RCC 7860 (cell line): ENCODE measurements at regions not wholly inside any gene's neighbourhood (a gene's known extent, or its start where the extent isn't known, plus 50 kb on each side); places are given as distances from the start of the nearest gene placed in this dataset.

Experiments used
- DNase-seq: peaks from one replicate; pipeline ENCODE4 v3.0.0-alpha.2; 2015; ENCODE audit warnings: low spot score
- FAIRE-seq: peaks from 2 replicates; lab custom pipeline; 2012; peaks lifted over from hg19 to GRCh38; lab: Jason Lieb, UNC

DNA sequence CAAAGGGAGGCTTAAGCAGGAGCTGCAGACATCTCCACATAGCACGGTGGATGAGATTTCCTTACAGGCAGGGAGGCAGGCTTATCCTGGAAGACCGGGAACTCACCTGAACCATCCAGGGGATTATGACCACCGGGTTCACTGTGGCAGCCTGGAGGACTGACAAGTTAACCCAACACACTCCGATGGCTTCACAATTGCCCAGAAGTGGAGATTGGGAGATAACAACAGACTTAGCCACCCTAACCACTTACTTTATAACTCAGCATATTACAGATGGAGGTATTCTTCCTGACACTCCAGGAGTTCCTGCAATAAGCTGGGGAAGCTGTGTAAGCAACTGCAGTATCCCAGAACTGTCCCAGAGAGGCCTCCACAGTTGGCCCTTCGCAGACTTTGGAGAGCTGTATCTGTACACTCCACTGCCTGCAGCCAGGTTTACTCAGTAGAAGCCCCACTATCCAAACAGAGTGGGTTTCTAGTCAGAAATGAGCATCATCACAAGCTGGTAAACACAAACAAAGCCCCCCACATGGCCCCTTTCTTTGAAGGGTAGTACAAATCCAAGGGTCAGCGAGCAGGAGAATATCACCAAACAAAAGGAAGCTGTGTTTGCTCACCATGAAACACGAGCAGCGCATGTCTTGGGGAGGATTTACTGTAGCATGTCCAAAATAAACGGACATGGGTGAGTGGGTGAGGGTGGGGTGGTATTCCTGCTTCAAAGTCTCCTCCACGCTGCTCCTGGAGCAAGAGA, 462.2 kb downstream of the RASEF start:
- FAIRE-seq, result no peak

GRCh38 chr9:82601293-82601771, 461.6 kb downstream of the RASEF start:
- FAIRE-seq (no peak), DNase-seq (no peak)

More for the DNA sequence above, 462.2 kb downstream of the RASEF start:
- DNase-seq, result no peak

DNA sequence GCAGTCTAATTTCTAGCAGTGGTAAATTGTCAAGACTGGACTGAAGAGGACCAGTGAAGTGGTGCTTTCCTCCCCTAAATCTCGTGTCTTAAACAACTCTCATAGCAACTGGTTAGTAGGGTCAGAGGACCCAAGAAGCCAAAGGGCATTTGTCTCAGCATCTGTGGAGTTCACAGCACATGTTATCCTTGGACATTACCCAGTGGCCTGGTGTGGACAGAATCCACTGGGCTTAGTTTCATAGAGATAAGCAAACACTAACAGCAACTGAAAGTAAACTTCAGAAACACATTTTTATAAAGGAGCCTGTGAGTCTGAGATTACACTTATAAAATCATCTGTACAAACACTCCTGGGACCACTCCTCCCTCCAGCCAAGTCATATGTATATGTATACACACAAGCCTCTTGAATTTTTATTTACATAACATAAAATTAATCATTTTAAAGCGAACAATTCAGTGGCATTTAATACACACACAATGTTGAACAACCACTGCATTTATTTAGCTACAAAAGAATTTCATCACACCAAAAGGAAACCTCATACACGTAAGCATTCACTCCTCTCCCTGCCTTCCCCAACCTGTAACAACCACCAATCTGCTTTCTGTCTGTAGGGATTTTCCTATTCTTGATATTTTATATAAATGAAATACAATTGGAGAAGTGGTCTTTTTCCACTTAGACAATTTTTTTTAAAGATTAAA, 457.8 kb downstream of the RASEF start:
- FAIRE-seq, result no peak
- no peak for DNase-seq

- FAIRE-seq (no peak), DNase-seq (no peak)
These were observed 457.3 kb downstream of the RASEF start for GRCh38 chr9:82605657-82606031.

DNA sequence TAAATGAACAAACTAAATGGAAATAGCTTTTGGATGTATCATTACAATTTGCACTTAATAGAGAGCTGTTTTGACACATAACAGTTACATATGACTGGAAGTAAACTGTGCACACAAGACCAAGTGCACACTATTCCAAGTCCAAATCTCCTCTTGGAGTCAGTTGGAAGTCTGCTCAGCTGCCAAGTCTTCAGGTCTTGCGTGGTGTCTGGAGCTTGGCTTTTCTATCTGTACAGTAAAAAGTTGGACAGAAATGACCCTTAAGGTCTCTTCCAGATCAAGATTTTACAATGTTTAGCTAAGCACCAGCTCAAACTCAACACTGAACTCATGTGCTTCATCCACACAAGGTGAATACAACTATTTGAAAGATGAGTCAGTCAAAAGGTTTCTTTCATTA, 456.9 kb downstream of the RASEF start:
- no peak for FAIRE-seq

DNA sequence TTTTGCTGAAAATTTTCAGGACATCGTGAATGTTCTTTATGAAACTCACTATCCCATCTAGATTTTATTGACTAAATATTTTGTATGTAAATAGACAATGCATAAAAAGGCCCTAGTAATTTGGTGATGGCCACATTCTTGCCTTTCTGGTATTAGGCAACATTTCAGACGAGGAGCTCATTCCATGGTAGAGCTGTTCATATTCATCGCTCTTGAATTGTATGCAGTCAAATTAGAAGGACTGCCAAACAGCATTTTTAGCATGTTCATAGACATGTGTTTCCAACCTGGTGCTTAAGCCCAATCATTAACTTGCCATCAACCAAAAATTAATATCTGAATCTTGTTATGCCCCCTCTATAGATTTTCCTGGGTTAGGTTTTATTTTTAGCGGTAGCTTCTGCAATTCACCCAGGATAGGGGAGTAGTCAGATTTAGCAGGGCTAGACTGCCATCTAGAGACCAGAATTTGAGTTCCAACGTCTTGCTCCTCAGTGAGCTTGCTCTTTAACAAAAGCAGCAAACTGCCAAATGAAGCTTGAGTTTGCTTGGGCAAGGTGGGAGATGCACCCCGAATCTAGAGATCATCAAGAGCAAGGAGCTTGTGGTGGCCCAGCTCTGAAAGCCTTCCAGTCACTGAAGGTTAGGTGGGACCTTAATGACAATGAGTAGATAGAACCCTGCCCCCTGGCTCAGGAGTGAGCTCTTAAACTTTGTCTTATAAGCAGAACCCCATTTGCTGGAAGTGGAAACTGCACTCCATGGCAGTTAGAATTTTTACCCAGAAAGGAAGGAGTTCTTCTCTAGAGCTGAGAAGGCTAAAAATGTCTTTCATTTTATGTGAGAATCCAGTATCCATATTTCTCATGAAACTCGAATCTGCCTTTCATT, 456.2 kb downstream of the RASEF start:
- peak; percentile 51 for DNase-seq
- FAIRE-seq, result peak; percentile 5

More for the DNA sequence above, 456.9 kb downstream of the RASEF start:
- DNase-seq, result no peak

DNA sequence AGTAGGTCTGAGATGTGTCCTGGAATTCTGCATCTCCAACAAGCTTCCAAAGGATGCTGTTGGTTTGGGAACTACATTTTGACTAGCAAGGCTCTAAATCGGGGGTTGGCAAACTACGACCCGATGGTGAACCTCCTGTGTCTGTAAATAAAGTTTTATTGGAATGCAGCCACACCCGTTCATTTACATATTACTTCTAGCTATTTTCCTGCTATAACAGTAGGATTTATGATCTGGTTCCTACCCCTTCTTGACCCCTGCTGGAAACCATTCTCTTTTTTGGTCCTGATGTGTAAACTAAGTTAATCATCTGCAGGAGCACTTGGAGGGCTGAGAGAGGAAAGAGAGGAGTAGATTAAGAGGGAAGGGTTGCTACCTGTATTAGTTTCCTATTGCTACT, 454.5 kb downstream of the RASEF start:
- no peak for DNase-seq
- FAIRE-seq, result no peak

GRCh38 chr9:82612942-82613341, 450.0 kb downstream of the RASEF start:
- DNase-seq (no peak), FAIRE-seq (no peak)

- DNase-seq (no peak), FAIRE-seq (no peak)
These were observed 449.4 kb downstream of the RASEF start for GRCh38 chr9:82613498-82613897.

DNA sequence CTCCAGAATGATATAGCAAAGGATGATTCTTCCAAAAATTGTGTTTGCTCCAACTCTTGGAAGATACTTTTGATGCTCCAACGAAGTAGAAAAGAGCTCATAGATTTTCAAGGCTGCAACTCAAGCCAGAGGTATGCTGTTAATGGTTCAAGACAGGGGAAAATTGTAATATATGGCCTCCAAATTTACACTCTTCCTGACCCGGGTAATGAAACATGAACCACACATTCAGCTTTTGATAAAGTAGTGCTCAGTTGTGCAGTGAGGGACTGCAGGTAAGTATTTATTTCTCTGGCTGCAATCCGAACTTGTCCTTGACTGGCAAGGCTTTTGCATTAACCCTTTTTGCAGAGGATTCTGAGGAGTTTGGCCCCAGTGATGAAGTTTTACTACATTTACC, 446.4 kb downstream of the RASEF start:
- FAIRE-seq, result no peak
- DNase-seq, result no peak

DNA sequence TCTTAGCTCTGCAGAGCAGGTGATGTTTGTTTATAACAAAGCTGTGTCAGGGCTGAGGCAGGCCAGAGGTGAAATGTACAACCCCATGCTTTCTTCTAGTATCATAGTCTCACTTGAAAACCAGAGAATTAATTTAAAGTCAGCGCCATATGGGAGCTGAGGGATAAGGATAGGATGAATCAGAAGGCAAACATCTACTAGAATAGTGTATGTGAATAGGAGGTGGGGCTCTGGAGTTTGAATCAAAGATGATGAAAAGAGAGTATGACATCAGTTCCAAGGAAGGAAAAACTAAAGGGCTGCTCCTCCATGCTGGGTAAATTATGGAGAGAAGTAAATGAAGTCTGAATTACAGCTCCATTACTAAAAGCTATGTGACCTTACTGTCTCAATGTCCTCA, 441.5 kb downstream of the RASEF start:
- FAIRE-seq, result no peak
- DNase-seq, result no peak

DNA sequence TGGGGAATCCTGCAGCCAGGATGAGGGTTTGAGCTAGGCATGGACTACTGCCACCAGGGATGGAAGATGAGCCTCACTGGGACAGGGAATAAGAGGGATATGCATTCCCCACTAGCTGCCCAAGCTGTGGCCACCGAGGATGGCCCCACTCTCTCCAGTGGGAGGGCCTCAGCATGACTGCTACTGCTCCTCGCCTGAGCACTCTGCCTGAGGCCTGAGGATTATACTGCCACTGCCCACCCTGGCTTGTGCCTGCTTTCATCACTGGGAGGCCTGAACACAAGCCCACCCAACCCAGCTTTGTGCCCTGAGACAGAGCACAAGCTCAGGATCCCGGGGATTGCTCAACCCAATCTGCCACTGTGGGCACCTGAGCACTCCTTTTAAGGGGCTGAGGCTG, 425.6 kb downstream of the RASEF start:
- DNase-seq (no peak), FAIRE-seq (no peak)

DNA sequence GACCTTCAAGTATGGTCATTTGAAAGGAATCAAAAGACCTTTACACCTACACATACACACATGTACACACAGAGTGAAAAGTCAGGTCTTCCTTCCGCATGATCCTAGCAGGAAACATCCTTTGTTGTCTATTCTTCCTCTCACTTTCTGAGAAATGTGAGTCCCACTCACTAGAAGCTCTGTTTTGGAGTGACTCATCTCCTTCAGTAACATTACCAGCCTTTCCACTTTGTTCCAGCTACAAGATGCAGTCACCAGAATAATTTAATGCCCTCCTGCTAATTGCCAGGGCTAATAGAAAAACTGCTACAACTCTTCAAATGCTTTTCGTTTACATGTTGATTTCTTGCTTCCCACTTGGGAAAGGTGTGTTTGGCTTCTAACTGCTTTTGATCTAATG, 417.3 kb downstream of the RASEF start:
- FAIRE-seq (no peak), DNase-seq (no peak)

GRCh38 chr9:82650368-82650767, 412.6 kb downstream of the RASEF start:
- DNase-seq, result no peak
- no peak for FAIRE-seq

GRCh38 chr9:82651474-82651873, 411.5 kb downstream of the RASEF start:
- no peak for FAIRE-seq
- DNase-seq, result no peak

DNA sequence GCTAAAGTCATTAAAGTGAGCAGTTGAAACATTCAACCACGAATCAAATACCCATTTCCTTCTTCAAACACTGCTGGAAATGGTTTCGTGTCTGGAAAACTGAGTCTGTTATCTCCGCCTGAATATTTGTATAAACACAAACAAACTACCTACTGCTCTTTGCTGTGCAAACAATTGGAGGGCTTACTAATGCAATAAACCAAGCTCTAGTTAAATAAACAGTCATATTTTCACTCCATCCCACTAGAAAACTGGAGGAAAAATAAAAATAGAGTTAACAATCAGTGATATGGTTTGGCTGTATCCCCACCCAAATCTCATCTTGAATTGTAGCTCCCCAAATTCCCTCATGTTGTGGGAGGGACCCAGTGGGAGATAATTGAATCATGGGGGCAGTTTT, 397.6 kb downstream of the RASEF start:
- DNase-seq (no peak), FAIRE-seq (no peak)

DNA sequence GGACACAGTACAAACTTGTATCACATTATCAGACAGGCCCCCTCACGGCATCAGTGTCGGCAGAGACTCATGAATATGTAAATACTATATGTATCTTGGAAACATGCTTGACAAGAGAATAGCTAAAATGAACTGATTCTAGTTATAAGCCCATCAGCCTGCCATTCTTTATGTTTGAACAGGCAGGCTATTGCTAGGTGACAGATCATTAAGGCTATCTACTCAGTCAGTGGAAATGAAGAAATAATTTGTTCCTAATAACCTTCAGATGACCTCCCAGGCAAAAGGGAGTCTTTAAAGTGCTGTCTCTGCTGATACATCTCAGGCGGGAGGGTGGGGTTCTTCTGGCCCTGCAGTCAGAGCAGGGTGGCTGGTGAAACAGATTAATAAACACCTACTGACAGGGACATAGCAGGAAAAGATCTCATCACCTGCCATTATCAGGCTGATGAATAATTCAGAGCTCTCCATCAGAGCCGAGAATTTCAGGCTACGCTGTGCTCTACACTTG, 394.2 kb downstream of the RASEF start:
- DNase-seq (no peak), FAIRE-seq (no peak)

DNA sequence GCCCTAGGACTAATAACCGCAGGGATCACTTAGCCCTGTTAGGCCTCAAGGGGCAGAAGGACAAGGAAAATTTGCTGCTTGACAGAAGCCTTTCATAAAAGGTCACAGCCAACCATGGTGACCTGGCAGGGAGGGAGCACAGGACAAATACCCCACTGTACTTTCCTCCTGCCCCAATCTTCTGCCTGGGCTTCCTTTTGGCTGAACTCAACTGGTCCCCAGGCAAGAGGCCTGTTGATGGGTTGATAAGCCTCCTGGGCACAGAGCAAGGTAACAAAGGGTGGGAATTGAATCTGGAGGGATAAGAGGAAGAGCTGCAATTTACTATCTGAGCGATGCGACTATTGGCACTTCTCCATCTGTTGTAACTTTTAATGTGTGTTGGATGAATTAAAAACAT, 392.9 kb downstream of the RASEF start:
- FAIRE-seq (no peak), DNase-seq (no peak)

DNA sequence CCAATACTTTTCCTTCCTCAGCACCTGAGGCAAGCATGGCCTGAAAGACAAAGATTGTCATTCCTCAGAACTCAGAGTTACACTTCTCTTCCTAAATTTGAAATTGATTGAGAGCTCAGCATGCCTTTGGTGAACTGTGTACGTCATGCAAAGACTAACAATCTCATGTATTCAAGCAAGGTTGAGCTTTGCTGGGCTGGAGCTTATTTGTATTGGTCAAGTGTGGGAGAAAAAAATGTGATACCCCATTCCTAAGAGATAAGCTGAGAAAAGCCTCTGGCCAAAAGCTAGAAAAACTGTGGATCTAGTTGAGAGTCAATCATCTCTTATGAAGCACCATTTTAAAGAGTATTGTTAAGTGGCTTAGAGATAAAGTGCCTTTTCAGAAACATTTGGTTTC, 392.2 kb downstream of the RASEF start:
- no peak for FAIRE-seq
- no peak for DNase-seq

- no peak for FAIRE-seq
These were observed 389.7 kb downstream of the RASEF start for GRCh38 chr9:82673201-82673600.

DNA sequence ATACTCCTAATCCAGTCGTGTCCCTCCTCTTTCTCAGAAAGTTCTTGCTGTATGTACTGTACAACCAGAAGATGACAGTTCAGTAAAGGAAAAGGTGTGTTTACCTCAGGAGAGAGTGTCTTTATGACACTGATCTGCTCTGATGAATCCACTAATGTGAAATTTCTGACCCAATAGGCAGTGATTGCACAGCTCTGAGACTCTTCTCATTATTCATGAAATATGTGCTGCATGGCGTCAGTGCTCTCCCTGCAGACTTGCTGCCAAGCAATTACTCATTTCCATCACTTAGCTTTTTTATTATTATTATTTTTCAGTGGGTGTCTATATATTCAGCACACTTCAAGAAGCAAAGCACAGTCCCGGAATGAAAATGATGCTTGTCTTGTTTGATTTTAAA, 389.0 kb downstream of the RASEF start:
- FAIRE-seq, result no peak
- DNase-seq, result no peak

More at GRCh38 chr9:82673201-82673600, 389.7 kb downstream of the RASEF start:
- no peak for DNase-seq
